Transverse colon (tissue), 4 donors: ENCODE measurements at regions not wholly inside any gene's neighbourhood (a gene's known extent, or its start where the extent isn't known, plus 50 kb on each side); places are given as distances from the start of the nearest gene placed in this dataset.

Source experiments
- DNase-seq: peaks from one replicate; pipeline ENCODE4 v3.0.0-alpha.2; 2019
- H3K27ac ChIP-seq, 4 donors: fragments of 200-600 bp; sonication (generic); 2 replicates each; pipeline ENCODE4 v1.5.1; 2016 to 2018; ENCODE audit warnings: inconsistent platforms in 4 of 4
- H3K27me3 ChIP-seq: fragments of 200-600 bp; sonication (generic); 2 replicates; pipeline ENCODE4 v1.5.1; 2017; ENCODE audit warnings: inconsistent platforms
- H3K36me3 ChIP-seq, 4 donors: fragments of 200-600 bp; sonication (generic); 2 replicates each; pipeline ENCODE4 v1.5.1; 2017 to 2019; ENCODE audit warnings: inconsistent platforms in 4 of 4
- H3K4me1 ChIP-seq, 4 donors: fragments of 200-600 bp; sonication (generic); 2 replicates each; pipeline ENCODE4 v1.5.1; 2017 to 2020; ENCODE audit warnings: inconsistent platforms in 4 of 4
- H3K4me3 ChIP-seq, 4 donors: fragments of 200-600 bp; sonication (generic); 1 replicate in 1 of 4; 2 replicates in 3 of 4; pipeline versions ENCODE4 v1.5.1 to v1.6.1; 2017 to 2019; ENCODE audit warnings: inconsistent platforms in 4 of 4
- H3K9me3 ChIP-seq, 2 donors: fragments of 200-600 bp; sonication (generic); 2 replicates each; pipeline ENCODE4 v1.5.1; 2017 to 2019; ENCODE audit warnings: inconsistent platforms in 2 of 2
- CTCF ChIP-seq, 5 experiments: fragments of 200-600 bp in 3 of 5; fragments of 450-650 bp in 2 of 5; sonication (generic) in 3 of 5; IDR thresholded peaks; 1 replicate in 2 of 5; 2 replicates in 3 of 5; pipeline ENCODE4 v1.5.1; 2016 to 2017; ENCODE audit warnings: antibody characterized with exemption in 5 of 5, inconsistent platforms in 3 of 5, mild to moderate bottlenecking in 2 of 5, moderate library complexity in 1 of 5
- EP300 ChIP-seq: sonication (generic); formaldehyde crosslinking; IDR thresholded peaks from one replicate; pipeline ENCODE4 v1.6.1; 2017; ENCODE audit warnings: antibody characterized with exemption, low read depth
- POLR2A ChIP-seq: fragments of 450-650 bp; IDR thresholded peaks from one replicate; pipeline ENCODE4 v1.6.1; 2016; ENCODE audit warnings: antibody characterized with exemption, mild to moderate bottlenecking, moderate library complexity
- POLR2AphosphoS5 ChIP-seq, 3 donors: sonication (generic); formaldehyde crosslinking; IDR thresholded peaks; one replicate each; pipeline ENCODE4 v1.6.1; 2016; ENCODE audit warnings: antibody characterized with exemption in 3 of 3
- WGBS, 2 donors: methylation state at CpG; one replicate each; pipeline ENCODE4 v1.1.5; 2018; ENCODE audit warnings: low coverage in 1 of 2; 5-methylcytosine and 5-hydroxymethylcytosine counted together
- in situ Hi-C, 4 donors: fragments of 200-750 bp; cut with MboI; loops; one replicate each; pipeline versions ENCODE4 v1.15.0 to v1.15.1; 2017; ENCODE audit warnings: low sequenced_read_pairs in 3 of 4, low pct_ligation_motif_present in 1 of 4, low pct_unique_long_range_greater_than_20kb in 1 of 4
- intact Hi-C: fragments of 100-400 bp; cut with DNase I; formaldehyde crosslinking; loops from one replicate; pipeline ENCODE4 v1.15.1; 2023; ENCODE audit warnings: low total_unique reads

DNA sequence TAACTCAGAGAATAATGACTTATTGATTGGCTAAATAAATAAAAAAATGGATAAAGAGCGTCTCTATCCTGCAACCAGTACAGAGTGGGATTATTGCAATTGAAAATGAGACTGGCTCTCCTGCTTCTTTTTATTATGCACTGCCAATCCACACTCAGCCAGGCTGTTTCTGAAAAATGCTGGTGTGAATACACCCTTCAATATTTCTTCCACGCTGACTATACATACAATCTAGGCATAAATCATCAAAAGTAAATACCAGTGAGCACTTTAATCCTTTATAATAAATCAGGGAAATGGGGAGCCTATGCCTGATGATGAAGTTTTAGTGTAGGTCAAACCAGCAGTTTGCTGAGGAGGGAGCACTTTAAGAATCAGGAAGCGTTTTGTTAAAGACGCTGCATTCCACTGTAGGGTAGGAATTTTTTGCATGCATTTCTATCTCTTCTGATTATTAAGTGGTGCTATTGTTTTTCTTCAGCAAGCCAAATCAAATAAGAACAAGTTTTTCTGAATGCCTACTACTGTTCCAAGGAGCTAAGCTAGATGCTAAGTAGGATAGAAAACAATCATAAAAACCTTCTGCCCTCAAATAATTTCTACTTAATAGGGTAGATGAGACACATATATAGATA, 781.5 kb downstream of the TBL1XR1 start:
- no peak for TF ChIP-seq POLR2AphosphoS5 (IDR thresholded peaks at IDR 0.05)
- no peak for TF ChIP-seq CTCF (IDR thresholded peaks at IDR 0.05)
- no peak for TF ChIP-seq EP300
- TF ChIP-seq POLR2A = no peak
- WGBS, 2 donors = 73 to 75% methylated on average over 4 of the region's 4 CpGs
- H3K36me3 ChIP-seq = no peaks in the 10 kb centered on the region
- H3K27me3 ChIP-seq = no peaks in the 10 kb centered on the region
- intact Hi-C loops = no loop called here
- in situ Hi-C loops = no loop called here
- DNase-seq = no peak
- H3K9me3 ChIP-seq = no peaks in the 10 kb centered on the region
- H3K27ac ChIP-seq = no peak overlapping the region
- no peaks in the 10 kb centered on the region for H3K4me1 ChIP-seq
- no peak overlapping the region for H3K4me3 ChIP-seq

GRCh38 chr3:176412771-176413170, 784.5 kb downstream of the TBL1XR1 start:
- no peak for TF ChIP-seq CTCF (IDR thresholded peaks at IDR 0.05)
- no peak for DNase-seq
- 83 to 84% methylated on average over 3 of the region's 3 CpGs for WGBS, 2 donors
- H3K36me3 ChIP-seq = no peaks in the 10 kb centered on the region
- no peak overlapping the region for H3K4me3 ChIP-seq
- H3K27me3 ChIP-seq = no peaks in the 10 kb centered on the region
- intact Hi-C loops (no loop called here), in situ Hi-C loops (no loop called here)
- H3K27ac ChIP-seq = no peak overlapping the region
- H3K9me3 ChIP-seq = no peaks in the 10 kb centered on the region
- H3K4me1 ChIP-seq = no peaks in the 10 kb centered on the region

GRCh38 chr3:176403531-176403930, 793.8 kb downstream of the TBL1XR1 start:
- intact Hi-C loops = no loop called here
- no peaks in the 10 kb centered on the region for H3K27me3 ChIP-seq
- H3K4me1 ChIP-seq = no peaks in the 10 kb centered on the region
- in situ Hi-C loops = no loop called here
- DNase-seq = no peak
- no peak overlapping the region for H3K4me3 ChIP-seq
- no peak overlapping the region for H3K27ac ChIP-seq
- WGBS, 2 donors = 80 to 85% methylated on average over 1 of the region's 1 CpG
- H3K9me3 ChIP-seq = no peaks in the 10 kb centered on the region
- TF ChIP-seq POLR2A = no peak
- no peak for TF ChIP-seq POLR2AphosphoS5 (IDR thresholded peaks at IDR 0.05)
- no peak for TF ChIP-seq CTCF (IDR thresholded peaks at IDR 0.05)
- TF ChIP-seq EP300 = no peak
- H3K36me3 ChIP-seq = no peaks in the 10 kb centered on the region

GRCh38 chr3:176401211-176401610, 796.1 kb downstream of the TBL1XR1 start:
- 77% methylated on average over 3 of the region's 3 CpGs for WGBS, 2 donors
- H3K27ac ChIP-seq = no peak overlapping the region
- DNase-seq = no peak
- intact Hi-C loops = no loop called here
- H3K4me1 ChIP-seq = no peaks in the 10 kb centered on the region
- H3K27me3 ChIP-seq = no peaks in the 10 kb centered on the region
- in situ Hi-C loops = no loop called here
- TF ChIP-seq CTCF (IDR thresholded peaks at IDR 0.05) = no peak
- no peak for TF ChIP-seq POLR2A
- TF ChIP-seq EP300 = no peak
- no peak for TF ChIP-seq POLR2AphosphoS5 (IDR thresholded peaks at IDR 0.05)
- H3K9me3 ChIP-seq = no peaks in the 10 kb centered on the region
- H3K36me3 ChIP-seq = no peaks in the 10 kb centered on the region
- H3K4me3 ChIP-seq = no peak overlapping the region
